NCI-H1930 (cell line): ENCODE measurements at regions not wholly inside any gene's neighbourhood (a gene's known extent, or its start where the extent isn't known, plus 50 kb on each side); places are given as distances from the start of the nearest gene placed in this dataset.

Experiments
- DNase-seq, 2 experiments: peaks; one replicate each; lab custom pipeline; 2025; lab: John Stamatoyannopoulos, UW

DNA sequence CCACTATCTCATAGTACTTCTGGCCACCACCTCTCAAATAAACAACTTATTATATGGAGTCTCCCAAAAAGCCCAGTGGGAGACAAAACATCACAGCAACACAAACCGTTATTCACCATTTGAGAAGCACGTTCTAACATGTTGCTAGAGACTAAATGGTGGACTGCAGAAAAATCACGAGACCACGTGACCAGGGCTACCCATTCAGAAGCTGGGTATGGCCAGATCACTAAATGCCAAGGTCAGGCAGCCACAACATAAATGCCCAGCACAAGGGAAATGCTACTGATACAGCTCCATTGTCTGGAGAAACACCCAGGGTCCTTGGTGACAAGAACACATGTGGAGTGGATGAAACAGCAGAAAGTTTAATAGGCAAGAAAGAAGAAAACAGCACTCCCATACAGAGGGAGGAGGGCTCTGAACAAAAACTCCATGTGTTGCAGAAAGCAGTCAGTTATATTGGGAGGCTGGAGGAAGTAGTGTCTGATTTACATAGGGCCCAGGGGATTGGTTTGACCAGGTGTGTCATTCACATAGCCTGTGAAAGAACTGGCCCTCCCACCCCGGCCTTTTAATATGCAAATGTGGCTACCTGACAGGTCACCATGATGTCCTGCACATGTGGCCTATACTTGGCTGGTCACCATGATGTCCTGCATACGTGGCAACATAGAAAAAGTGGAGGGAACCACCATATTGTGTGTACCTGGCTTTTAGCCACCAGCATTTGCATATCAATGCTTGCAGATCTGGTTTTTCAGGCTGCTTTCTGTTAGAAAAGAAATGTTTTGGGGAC lies 97.2 kb downstream of the TRIM36 start:
- no peak for DNase-seq

DNA sequence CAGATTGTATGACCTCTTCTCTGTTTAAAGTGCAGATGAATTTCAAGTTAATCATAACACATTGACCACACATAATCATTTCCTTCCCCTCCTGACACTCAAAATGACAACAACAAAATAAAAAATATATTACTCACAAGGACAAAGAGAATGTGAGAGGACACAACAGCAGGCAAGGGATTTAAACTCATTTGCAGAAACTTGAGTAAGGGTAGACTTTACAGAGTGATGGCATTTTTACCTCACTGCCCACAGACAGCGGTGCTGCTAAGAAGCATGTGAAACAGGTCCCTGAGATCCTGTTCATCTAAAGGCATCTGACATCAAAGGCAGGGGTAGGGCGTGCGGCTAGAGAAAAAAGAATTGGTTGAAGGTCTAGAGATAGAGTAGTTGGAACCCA lies 99.0 kb downstream of the TRIM36 start:
- DNase-seq, result no peak

DNA sequence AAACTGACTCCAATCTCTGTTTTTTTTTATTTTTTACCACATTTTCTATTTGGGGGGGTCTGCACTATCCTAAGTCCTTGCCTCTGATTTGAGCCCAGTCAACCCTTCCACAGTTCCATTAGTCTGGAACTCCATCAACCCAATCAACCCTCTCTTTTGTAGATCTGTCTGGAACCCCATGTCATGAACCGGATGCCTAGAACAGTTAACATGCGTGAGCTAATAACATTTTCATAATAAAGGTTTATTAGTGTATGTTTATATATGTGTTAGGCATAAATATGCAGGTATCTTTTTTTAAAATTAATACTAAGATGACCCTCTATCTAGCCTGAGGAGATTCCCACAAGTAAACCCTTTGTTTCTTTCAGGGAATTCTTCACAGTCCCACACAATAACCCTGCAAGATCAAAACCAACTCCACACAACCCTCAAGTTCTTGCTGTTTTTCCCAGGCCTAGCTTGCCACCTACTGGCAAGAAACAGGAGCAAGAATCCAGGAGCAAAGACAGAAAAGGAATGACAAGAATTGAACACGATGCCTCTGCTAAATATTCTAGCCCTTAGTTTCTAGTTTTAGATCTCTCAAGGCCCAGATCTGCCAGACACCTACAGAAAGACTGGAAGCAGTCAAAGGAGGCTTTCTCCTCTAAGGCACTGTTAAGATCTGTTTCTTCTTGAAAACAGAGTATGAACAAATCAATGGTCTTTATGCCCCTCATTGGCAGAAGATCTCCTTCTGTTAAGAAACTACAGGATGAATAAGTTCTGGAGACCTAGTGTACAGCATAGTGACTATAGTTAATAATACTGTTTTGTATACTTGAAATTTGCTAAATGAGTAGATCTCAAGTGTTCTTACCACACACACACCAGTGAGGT lies 100.4 kb downstream of the TRIM36 start:
- peak; percentile 2 for DNase-seq

DNA sequence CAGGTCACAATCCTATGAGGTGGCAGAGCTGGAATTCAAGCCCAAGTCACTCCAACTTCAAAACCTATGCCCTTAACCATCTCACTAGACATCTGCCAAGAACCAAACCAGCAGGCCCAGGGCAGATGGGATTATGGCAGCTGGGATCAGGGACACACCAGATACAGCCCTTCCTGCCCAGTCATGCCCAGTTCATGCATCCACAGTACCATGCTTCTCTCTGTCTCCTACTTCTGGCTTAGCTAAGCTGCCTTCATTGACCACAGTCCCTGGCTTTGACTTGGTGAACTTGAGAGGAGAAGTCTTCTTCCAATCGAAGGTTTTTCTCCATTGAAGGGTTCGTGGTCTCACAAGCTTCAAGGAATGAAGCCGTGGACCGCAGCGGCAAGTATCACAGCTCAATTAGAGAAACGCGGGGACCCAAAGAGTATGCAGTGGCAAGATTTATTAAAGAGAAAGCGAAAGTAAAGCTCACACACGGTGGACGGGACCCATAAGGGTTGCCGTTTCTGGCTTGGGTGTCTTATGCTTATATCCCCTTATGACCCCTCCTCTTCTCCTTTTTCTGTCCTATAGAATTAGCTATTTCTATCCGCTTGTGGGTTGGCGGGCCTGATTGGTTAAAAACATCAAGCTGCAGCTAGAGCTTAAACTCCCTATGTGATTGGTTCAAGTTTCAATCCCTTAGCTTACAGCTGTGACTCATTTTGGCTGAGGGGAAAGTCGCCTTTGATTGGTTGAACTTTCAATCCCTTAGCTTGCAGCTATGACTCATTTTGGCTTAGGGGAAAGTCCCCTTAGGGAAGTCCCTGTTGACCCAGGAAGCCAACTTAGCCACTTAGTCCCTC lies 101.2 kb downstream of the TRIM36 start:
- no peak for DNase-seq

DNA sequence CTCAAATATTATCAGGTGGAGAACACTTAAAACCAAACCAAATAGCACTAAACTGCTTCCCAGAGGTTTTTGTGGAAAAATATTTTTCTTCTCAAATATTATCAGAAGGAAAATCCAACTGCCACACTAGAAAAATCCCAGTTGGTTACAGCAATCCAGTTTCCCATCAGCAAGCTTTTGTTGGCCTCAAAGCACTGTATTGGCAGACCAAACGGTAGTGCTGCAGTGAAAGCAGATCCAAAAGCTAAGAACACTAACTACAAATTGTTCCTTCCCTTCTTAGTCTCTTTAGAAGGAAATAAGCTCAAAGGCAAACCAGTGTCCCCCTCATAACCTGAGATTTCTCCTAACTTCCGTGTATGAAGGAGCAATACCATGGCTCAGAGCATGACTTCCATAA lies 105.3 kb downstream of the TRIM36 start:
- no peak for DNase-seq

DNA sequence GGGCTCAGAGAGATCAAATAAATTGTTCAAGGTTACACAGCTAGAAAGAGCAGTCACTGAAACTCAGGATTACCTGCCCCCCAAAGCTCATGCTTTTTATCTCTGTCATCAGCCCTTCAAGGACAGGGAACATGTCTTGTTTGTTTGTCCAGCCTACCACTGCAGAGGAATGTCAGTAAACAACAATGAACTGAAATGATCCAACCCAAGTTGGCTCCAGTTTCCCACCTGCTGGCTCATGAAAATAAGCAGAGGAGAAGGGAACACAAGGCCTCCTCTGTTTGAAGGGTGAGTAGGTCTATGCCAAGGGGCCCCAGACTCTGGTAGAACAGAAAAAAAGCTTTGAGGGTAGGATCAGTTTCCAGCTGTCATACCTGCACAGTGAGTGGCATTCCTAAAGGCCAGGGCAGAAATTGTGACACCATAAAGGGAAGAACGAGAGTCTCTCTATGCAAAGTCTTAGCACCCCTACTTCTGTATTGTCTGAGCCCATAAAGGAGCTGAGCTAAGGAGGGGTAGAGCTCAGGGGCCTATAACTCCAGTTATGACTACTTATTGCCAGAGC lies 115.2 kb downstream of the TRIM36 start:
- DNase-seq, result no peak

DNA sequence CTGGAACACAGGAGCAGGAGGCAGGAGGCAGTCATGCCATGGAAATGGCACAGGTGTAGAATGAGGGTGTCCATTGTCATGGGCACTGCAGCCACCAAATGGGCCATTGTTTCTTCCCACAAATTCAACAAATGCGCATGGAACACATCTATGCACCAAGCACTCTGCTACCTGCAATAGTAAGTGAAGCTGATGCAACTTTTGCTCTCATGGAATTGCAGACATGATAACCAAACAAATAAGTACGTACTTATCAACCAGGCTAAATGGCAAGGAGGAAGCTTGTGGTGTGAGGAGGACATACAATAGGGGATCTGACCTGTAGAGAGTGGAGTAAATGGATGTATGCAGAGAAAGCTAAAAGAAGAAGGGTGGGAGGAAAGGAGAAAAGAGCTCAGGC lies 116.8 kb downstream of the TRIM36 start:
- no peak for DNase-seq

DNA sequence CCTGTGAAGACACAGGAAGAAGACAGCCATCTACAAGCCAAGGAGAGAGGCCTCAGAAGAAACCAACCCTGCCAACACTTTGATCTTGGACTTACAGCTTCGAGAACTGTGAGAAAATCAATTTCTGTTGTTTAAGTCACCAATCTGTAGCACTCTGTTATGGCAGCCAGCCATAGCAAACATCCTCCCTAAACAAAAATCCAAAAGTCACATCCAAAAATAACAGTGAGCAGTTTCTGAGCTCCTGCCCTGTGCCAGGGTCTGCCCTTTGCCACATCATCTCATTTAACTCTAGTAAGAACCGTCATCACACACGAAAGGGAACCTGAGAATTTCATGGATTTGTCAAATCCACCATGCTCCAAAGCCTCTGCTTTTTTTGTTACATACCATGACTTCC lies 118.8 kb downstream of the TRIM36 start:
- no peak for DNase-seq

DNA sequence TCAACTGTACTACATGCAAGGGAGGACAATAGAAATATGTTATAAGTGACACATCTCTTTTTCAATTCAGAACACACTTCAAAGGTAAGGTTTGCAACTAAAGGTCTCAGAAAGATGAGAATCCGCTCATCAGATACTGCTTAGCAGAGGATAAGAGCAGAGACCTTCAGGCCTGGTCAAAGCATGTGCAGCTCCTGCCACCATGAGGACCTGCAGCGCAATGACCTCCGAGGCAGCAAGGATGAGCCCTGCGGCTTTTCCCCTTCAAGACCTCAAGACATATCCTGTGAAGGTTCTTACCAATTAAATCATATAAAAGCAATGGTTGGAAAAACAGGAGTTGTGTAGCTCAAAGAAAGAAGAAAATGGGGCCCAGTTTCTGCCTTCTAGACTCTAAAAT lies 135.8 kb downstream of the TRIM36 start:
- peak in 1 of 2 experiments; percentile 10 for DNase-seq

DNA sequence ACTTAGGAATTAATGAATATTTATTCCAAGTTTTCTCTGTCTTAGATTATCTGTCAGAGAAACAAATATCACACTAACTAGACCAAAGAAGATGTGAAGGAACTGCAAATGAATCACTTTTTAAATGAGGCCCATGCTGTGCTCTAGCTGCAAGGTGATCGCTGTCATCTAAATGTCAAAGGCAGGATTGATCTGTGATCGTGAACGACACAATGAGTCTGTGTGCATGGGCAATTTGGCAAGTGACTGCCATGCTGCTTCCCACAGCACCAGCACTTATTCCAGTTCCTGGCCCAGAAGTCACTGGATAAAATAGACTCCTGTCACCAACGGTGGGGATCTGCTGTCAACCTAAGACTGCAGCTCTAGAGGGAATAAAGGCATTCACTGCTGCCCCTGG lies 141.2 kb downstream of the TRIM36 start:
- DNase-seq, result no peak

DNA sequence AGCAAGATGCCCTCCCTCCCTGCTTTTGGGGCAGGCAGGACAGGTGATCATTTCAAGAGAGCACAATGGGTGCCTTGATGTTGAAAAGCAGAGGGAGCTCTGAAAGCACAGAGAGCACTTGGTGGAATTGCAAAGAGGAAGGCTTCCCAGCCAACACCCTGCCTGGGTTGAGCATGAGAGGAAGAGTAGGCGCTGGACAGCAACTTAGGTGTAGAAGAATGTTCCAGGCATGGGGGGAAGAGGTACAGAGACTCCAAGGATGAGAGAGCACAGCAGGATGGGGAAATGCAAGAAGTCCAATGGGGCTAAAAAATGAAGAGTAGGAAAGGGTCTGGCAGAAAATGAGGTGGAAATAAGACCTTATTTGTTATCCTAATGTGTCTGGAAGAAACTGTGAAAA lies 144.8 kb downstream of the TRIM36 start:
- no peak for DNase-seq

DNA sequence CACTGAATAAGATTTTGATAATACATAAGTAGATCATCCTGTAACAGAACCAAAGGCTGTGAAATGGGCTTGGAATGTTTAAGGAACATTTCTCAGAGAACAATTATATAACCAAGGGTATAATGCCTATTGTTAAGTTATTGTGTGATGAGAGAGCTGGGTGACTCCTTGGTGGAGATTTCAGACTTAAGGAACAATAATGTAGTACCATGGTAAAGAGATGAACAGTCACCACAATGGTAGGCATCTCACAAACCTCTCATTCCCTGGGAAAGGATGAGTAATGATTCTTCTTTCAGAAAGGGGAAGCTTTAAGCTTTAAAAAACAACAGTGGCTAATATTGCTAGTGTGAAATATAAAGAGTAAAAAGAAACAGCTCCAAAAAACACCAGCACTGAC lies 147.4 kb downstream of the TRIM36 start:
- DNase-seq, result no peak

DNA sequence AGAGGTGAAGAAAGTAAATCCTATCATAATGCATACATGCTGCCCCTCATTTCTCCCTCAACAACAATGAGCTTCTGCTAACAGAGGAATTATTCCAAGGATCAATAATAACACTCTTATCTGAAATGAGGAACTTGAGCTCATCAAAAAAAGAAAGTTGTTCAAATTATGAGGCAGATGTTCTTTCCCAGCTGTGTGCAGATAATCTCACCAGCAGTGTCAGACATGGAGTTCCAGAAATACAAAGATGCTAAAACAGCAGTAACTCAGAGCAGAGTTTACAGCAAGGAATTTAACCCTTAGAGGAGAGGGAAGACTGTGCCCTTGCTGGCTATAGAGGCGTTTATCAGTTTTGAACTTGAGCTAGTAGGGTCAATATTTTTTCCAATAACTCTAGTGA lies 153.1 kb downstream of the TRIM36 start:
- DNase-seq, result no peak

DNA sequence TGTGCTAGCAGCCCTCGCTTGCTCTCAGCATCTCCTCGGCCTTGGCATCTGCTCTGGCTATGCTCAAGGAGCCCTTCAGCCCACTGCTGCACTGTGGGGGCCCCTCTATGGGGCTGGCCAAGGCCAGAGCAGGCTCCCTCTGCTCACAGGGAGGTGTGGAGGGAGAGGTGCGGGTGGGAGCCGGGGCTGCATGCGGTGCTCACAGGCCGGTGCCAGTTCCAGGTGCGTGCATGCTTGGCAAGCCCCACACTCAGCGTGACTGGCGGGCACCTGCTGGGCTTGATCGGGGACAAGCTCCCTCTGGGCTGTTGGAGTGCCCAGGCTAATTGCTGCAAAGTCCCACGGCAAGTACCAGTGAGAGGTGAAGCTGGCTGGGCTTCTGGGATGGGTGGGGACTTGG lies 170.5 kb downstream of the TRIM36 start:
- DNase-seq, result no peak

DNA sequence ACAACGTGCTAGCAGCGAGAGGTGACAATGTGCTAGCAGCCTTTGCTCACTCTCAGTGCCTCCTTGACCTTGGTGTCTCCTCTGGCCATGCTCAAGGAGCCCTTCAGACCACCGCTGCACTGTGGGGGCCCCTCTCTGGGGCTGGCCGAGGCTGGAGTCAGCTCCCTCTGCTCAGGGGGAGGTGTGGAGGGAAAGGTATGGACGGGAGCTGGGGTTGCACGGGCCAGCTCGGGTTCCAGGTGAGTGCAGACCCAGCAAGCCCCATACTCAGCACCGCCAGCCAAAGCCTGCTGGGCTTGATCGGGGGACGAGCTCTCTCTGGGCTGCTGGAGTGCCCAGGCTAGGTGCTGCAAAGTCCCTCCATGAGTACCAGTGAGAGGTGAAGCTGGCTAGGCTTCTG lies 180.2 kb downstream of the TRIM36 start:
- DNase-seq, result no peak

DNA sequence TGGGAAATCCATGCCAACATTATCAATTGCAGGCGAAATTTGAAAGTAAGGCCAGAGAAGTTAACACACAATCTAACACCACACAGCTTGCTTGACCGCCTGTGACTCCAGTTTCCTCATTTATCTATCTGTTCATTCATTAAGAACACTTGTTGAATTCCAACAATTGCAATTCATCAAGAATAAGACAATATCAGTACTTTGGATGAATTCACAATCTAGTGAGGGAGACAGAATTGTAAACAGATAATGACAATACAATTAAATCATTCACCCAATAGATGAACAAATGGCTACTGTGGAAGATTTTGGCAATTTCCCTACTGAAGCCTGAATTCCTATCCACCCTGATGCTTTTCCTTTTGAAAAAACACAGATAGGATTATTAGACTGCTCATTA lies 181.6 kb downstream of the TRIM36 start:
- no peak for DNase-seq

DNA sequence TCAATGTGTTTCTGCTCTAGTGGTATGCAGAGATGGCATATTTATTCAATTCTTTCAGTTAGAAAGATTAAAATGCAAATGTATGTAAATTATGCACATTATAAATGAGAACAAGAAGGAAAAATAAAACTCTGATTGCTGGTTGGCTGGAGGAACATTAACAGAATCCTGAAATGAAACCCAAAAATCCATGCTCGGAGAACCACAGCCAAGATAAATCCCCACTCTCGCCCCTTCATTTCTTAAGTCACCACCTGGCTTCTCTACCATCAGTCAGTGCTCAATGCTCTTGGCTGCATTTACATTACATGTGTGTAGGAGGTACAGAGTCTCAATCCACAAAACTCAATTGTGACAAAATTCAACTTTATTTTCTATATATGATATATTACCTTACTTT lies 184.9 kb downstream of the TRIM36 start:
- DNase-seq, result no peak

DNA sequence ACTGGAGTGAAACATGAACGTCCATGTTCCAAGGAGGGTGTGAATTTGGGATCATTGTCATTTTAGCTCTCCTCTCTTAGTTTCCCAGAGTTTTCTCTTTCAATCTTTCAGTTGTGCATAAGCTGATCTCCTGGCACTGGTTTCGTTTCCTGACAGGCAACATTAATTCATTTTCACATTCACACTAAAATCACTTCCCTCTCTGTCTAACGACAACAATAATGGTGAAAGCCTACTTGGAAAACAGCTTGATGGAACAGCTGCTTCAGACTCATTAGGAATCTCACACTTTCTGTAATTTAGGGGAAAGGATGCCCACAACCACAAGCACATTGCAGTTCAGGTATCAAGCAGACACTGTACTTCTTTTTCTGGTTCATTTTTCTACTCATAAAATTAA lies 188.6 kb downstream of the TRIM36 start:
- no peak for DNase-seq

DNA sequence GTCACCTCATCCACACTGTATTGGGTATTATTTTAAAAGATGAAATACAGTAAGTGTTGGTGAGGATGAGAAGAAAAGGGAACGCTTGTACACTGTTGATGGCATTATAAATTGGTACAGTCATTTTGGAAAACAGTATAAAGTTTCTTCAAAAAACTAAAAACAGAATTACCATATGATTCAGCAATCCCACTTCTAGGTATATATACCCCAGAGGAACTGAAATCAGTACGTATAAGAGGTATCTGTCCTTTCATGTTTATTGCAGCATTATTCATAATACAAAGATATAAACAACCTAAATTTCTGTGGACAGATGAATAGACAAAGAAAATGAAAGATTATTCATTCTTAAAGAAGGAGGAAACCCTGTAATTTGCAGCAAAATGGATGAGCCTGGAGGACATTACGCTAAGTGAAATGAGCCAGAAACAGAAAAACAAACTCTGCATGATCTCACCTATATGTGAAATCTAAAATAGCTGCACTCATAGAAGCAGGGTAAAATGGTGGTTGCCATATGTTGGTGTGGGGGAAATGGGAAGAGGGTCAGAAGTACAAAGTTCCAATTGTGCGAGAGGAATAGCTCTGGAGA lies 191.6 kb downstream of the TRIM36 start:
- DNase-seq, result no peak

DNA sequence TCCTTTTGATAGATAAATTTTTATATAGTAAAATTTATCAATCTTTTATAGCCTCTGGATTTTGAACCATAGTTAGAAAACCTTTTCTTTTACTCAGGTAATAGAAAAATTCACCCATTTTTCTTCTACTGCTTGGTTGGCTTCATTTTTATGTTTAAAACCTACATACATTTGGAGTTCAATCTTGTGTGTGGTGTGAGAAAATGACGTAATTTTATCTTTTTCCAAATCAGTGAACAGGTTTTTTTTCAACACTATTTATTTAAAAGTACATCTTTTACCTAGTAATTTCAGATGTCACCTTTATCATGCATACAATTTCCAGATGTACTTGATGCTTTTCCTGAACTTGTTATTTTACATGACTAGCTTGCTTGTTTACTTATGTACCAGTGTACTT lies 200.2 kb downstream of the TRIM36 start:
- DNase-seq, result no peak

DNA sequence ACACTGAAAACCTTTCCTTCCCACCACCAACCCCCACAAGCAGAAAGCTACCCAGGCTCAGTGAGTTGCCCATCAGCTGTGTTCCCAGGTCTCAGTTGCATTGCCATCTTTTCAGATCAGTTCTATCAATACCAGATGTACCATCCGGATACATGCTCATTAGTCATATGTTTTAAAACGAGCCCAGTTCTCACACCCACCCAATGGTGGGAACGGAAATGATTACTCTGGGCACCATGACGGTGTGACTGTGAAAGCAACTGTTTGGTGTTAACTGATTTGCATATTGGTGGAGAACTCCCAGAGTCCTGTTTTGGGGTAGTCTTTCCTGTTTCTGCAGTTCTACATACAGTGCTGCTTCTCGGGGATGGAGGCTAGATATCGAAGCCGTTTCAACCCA lies 212.3 kb downstream of the TRIM36 start:
- no peak for DNase-seq

DNA sequence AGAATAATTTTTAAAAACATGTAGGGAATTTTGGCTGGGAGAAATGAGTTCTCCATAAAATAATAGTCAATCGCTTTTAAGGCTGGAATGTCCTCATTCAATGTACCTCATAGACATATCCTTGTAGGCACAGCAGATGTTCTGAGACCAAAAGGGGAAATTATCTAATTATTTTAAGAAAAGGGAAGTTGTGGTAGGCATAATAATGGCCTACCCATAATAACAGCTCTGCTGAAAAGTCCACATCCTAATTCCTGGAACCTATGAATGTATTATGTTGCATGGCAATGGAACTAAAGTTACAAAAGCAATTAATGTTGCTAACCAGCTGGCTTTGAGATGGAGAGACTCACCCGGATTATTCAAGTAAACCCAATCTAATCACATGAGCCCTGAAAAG lies 216.1 kb downstream of the TRIM36 start:
- no peak for DNase-seq
